ENCODE measurements at regions not wholly inside any gene's neighbourhood (a gene's known extent, or its start where the extent isn't known, plus 50 kb on each side); places are given as distances from the start of the nearest gene placed in this dataset.

DNA sequence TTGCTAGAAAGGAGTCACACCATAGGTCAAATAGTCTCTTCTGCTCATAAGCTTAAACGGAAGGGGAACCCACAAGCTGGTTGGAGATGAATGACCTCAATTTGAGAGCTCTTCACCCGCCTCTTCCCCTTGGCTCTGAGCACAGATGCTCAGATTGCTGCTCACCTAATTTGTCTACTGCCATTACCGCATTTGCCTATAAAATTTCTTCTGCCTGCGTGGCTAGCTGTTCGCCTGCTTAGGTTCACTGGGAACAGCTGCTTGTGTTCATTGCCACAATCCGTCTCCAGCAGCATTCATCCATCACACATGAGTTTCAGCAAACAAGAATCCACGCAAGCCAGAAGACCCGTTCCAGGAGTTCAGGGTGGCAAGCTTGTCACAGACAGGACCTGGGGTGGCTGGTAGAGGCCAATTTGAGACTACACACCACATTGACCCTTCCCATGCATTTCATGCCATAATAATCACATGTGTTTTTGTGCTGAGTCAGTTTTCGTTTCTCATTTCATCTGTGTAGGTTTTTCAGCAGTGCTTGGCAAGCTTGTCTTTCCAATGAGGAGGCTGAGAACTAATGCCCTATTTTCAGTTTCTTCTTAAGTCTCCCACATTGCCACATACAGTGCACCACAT is 50.2 kb upstream of the DNAH5 start:
- TF ChIP-seq CTCF (IDR thresholded peaks at IDR 0.05) (no peak), POLR2A (IDR thresholded peaks at IDR 0.05) (no peak)

Data from transverse colon (tissue), 3 donors.